Heart right ventricle (tissue), 16 donors: ENCODE measurements at regions not wholly inside any gene's neighbourhood (a gene's known extent, or its start where the extent isn't known, plus 50 kb on each side); places are given as distances from the start of the nearest gene placed in this dataset.

ENCODE experiments used
- ATAC-seq, 8 donors: fragments of 200-7000 bp; cut with Tn5 transposase; one replicate each; pipeline ENCODE4 v1.9.1; 2020; ENCODE audit warnings: mild to moderate bottlenecking in 8 of 8, moderate library complexity in 8 of 8, moderate number of reproducible peaks in 1 of 8
- DNase-seq, 2 donors: peaks; one replicate each; pipeline ENCODE4 v3.0.0-alpha.2; 2020
- H3K27ac ChIP-seq, 10 donors: fragments of 200-600 bp; sonication (generic) in 2 of 10; one replicate each; pipeline versions ENCODE4 v1.5.0 to v1.8.0; 2020 to 2022; ENCODE audit warnings: mild to moderate bottlenecking in 3 of 10
- H3K27me3 ChIP-seq, 7 donors: fragments of 200-600 bp; one replicate each; pipeline ENCODE4 v1.8.0; 2021 to 2022; ENCODE audit warnings: mild to moderate bottlenecking in 2 of 7
- H3K36me3 ChIP-seq, 9 donors: fragments of 200-600 bp; sonication (generic) in 1 of 9; one replicate each; pipeline versions ENCODE4 v1.5.0 to v1.8.0; 2020 to 2022; ENCODE audit warnings: mild to moderate bottlenecking in 2 of 9
- H3K4me1 ChIP-seq, 9 donors: fragments of 200-600 bp; sonication (generic) in 1 of 9; one replicate each; pipeline versions ENCODE4 v1.5.0 to v1.8.0; 2020 to 2022; ENCODE audit warnings: mild to moderate bottlenecking in 4 of 9
- H3K4me3 ChIP-seq, 10 donors: fragments of 200-600 bp; sonication (generic) in 2 of 10; one replicate each; pipeline versions ENCODE4 v1.5.0 to v1.8.0; 2020 to 2022; ENCODE audit warnings: mild to moderate bottlenecking in 7 of 10, moderate library complexity in 2 of 10
- H3K9me3 ChIP-seq, 11 donors: fragments of 200-600 bp in 10 of 11; sonication (generic) in 2 of 11; one replicate each; pipeline versions ENCODE4 v1.5.0 to v1.8.0; 2013 to 2022; ENCODE audit warnings: mild to moderate bottlenecking in 2 of 11, control low read depth in 1 of 11, moderate library complexity in 1 of 11
- WGBS, 2 donors: extraction: QIAGEN DNeasy Blood & Tissue Kit; methylation state at CpG; one replicate each; pipeline ENCODE4 v1.1.7; 2013; ENCODE audit warnings: inconsistent platforms in 1 of 2; 5-methylcytosine and 5-hydroxymethylcytosine counted together
- intact Hi-C, 10 donors: fragments of 100-400 bp; cut with DNase I; formaldehyde crosslinking; loops; one replicate each; pipeline versions ENCODE4 v1.11.1 to v1.14.2; 2022
- TF ChIP-seq, protein P1 (sequence below), 9 donors: fragments of 200-600 bp; sonication (generic) in 2 of 9; IDR thresholded peaks; one replicate each; pipeline versions ENCODE4 v1.5.0 to v1.8.0; 2021 to 2022; ENCODE audit warnings: antibody characterized with exemption in 9 of 9, mild to moderate bottlenecking in 5 of 9, moderate library complexity in 1 of 9
- donor health status: Arrhythmogenic right ventricular cardiomyopathy.
- donor health status: ischemic (EF 13 %, LVEDD 7.1; RV severe dilation, severe dysfunction).
- donor health status: healthy with polysubstance abuse.
- donor health status: DM: no; HTN: yes; CAD: no.
- donor health status: DM: no; HTN: no; CAD: no.
- donor health status: ischemic (EF 25% LVEDD 6.9; RV normal size, moderate dysfunction).
- donor health status: ischemic (EF 25% LVEDD 5.7; RV mildly dilated, moderate dysfunction).
- donor health status: healthy.
- donor health status: DM: yes; HTN: yes; CAD: no.
- donor health status: Ischemic cardiomyopathy.
- donor health status: ischemic (EF 35%, LVEDD 5.7; RV mildly dilated, moderate dysfunction).
- donor health status: nonischemic (EF 11% LVEDD 7.7; RV severe dilation, severe dysfunction).
- donor health status: DM: yes; HTN: yes; CAD: no.
- donor health status: PGD.
- donor health status: ischemic (EF 29% LVEDD 5.4; RV normal size, mild dysfunction).
- donor health status: nonischemic (EF 23%, LVEDD 6.1; RV moderate dilation, normal function).

GRCh38 chr3:65039754-65040210 is 352.0 kb upstream of the ADAMTS9 start:
- Histone ChIP-seq H3K36me3 (no peaks in the 10 kb centered on the region), H3K9me3 (peaks cover 0 to 3% (median 0%) of the 10 kb centered on the region in 11 donors), H3K4me1 (peaks cover 0 to 6% (median 0%) of the 10 kb centered on the region in 9 donors), H3K27ac (no peak overlapping the region), H3K4me3 (no peak overlapping the region), H3K27me3 (no peaks in the 10 kb centered on the region)
- 90 to 91% methylated on average over 6 of the region's 6 CpGs for WGBS, 2 donors
- TF ChIP-seq, protein P1, sequence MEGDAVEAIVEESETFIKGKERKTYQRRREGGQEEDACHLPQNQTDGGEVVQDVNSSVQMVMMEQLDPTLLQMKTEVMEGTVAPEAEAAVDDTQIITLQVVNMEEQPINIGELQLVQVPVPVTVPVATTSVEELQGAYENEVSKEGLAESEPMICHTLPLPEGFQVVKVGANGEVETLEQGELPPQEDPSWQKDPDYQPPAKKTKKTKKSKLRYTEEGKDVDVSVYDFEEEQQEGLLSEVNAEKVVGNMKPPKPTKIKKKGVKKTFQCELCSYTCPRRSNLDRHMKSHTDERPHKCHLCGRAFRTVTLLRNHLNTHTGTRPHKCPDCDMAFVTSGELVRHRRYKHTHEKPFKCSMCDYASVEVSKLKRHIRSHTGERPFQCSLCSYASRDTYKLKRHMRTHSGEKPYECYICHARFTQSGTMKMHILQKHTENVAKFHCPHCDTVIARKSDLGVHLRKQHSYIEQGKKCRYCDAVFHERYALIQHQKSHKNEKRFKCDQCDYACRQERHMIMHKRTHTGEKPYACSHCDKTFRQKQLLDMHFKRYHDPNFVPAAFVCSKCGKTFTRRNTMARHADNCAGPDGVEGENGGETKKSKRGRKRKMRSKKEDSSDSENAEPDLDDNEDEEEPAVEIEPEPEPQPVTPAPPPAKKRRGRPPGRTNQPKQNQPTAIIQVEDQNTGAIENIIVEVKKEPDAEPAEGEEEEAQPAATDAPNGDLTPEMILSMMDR (IDR thresholded peaks at IDR 0.05) = no peak
- ATAC-seq (no peak), DNase-seq (no peak)
- intact Hi-C loops = loop anchor here in 1 of 10 donors (10.0 kb wide), 1 partner anchor 115 kb away; no protein-coding TSS in a partner anchor

- 77 to 86% methylated on average over 2 of the region's 2 CpGs for WGBS, 2 donors
Measured at GRCh38 chr3:65037861-65038260, 350.1 kb upstream of the ADAMTS9 start.

GRCh38 chr3:65035246-65035645 is 347.4 kb upstream of the ADAMTS9 start:
- no peaks in the 10 kb centered on the region for H3K9me3 ChIP-seq
- peak in 1 of 2 donors; percentile 10 for DNase-seq
- no peaks in the 10 kb centered on the region for H3K36me3 ChIP-seq
- no peak for ATAC-seq
- TF ChIP-seq, protein P1 (IDR thresholded peaks at IDR 0.05) = no peak
- peaks cover 0 to 6% (median 0%) of the 10 kb centered on the region in 9 donors for H3K4me1 ChIP-seq
- WGBS, 2 donors = 75 to 81% methylated on average over 2 of the region's 2 CpGs
- H3K27ac ChIP-seq = no peak overlapping the region
- no peak overlapping the region for H3K4me3 ChIP-seq
- no peaks in the 10 kb centered on the region for H3K27me3 ChIP-seq
- intact Hi-C loops = no loop called here

More at GRCh38 chr3:65037861-65038260, 350.1 kb upstream of the ADAMTS9 start:
- intact Hi-C loops = no loop called here
- ATAC-seq = no peak
- H3K9me3 ChIP-seq = no peaks in the 10 kb centered on the region
- H3K27me3 ChIP-seq = no peaks in the 10 kb centered on the region
- H3K4me3 ChIP-seq = no peak overlapping the region
- no peak for DNase-seq
- H3K4me1 ChIP-seq = peaks cover 0 to 6% (median 0%) of the 10 kb centered on the region in 9 donors
- H3K27ac ChIP-seq = no peak overlapping the region
- TF ChIP-seq, protein P1 (IDR thresholded peaks at IDR 0.05) = no peak
- H3K36me3 ChIP-seq = no peaks in the 10 kb centered on the region

DNA sequence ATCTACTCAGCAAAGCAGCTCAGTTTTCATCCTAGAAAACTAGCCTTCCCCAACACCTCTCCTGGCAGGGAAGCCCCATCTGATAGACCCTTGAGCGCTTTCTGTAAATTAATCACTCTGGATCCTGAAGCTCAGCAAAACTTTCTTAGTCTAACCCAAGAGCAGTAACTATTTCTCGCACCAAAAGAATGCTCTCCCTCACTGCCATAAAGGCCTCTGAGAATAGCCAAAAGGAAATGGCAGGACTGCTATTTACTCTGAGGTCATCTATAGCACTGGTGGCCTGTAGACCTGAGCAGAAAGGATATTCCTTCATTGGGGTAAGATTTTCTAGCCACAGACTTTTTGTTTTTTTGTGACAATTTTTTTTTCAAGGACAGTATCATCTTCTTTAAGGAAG is 345.8 kb upstream of the ADAMTS9 start:
- no peaks in the 10 kb centered on the region for H3K36me3 ChIP-seq
- H3K9me3 ChIP-seq = peaks cover 0 to 3% (median 0%) of the 10 kb centered on the region in 11 donors
- 72 to 95% methylated on average over 2 of the region's 2 CpGs for WGBS, 2 donors
- no peak overlapping the region for H3K27ac ChIP-seq
- H3K4me3 ChIP-seq = no peak overlapping the region
- TF ChIP-seq, protein P1 (IDR thresholded peaks at IDR 0.05) = no peak
- H3K27me3 ChIP-seq = no peaks in the 10 kb centered on the region
- no peak for DNase-seq
- intact Hi-C loops = no loop called here
- peaks cover 0 to 6% (median 0%) of the 10 kb centered on the region in 9 donors for H3K4me1 ChIP-seq
- ATAC-seq = no peak
